ENCODE measurements at regions not wholly inside any gene's neighbourhood (a gene's known extent, or its start where the extent isn't known, plus 50 kb on each side); places are given as distances from the start of the nearest gene placed in this dataset.
A peak's percentile ranks its signal among the peaks of the same experiment; 100 is the strongest.

DNA sequence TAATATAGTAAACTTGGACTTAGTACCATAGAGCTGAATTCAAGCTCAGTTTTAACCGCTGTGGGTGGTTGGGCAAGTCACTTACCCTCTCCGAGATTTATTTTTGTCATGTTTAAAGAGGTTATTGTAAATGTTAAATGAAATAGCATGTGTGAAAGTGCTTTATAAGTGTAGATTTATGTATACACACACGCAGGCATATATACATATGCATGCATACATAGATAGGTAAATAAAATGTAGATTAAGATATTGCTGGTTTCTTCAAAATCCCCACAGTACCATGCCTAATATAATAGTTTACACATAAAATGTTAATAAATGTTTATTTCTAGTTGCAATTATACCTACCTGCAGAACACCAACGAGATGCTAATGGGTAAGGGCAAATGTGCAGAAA lies 164.5 kb upstream of the EGFLAM start:
- no peak for DNase-seq

DNA sequence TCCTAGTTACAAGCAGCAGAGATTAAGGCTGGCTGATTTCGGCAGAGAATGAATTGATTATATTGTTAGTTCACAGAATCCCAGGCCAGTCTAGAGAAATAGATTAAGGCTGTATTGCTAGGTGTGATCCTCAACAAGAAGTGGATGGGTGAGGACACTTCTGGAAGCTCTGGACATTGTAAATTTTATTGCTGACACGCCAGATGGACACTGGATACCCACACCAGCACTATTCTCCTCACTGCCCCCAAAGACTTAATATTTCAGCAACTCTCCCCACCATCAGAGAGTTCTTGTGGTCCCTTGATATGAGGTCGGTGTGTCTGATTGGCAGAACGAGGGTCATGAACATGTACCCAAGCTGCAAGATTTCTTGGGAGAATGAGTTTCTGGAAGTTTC lies 171.6 kb upstream of the EGFLAM start:
- no peak for DNase-seq

DNA sequence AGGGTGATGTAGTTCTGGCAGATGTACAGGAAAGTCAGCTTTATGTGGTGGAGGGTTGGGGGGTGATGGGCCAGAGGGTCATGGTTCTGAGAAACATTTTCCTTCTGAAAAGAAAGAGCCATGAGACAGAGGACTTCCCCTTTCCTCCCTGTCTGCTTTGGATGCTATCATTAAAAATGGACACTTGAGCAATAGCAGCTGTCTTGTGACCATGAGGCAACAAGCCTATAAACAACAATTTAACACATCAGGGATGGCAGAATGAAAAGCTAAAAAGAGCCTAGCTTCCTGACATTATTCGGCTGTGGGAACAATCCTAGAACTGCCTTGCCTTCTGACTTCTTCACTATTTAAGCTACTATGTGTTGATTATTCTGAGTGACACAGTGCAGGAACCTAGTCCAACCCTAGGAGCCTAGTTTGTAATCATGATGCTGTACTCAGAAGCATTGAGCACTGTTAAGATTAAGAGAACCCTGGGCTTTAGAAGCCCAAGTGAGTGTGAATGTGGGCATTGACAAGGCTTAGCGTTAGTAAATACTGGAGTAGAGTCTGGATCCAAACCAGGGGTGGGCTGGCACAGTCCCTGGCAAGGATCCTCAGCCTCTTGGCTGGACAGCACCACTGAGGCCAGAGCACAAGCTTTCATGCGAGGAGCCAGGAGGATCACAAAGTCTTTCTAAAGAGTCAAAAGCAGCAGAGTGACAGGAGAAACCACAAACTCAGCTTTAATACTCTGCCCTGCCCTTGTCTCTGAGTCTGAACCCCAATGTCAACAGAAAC lies 178.5 kb upstream of the EGFLAM start:
- no peak for DNase-seq

DNA sequence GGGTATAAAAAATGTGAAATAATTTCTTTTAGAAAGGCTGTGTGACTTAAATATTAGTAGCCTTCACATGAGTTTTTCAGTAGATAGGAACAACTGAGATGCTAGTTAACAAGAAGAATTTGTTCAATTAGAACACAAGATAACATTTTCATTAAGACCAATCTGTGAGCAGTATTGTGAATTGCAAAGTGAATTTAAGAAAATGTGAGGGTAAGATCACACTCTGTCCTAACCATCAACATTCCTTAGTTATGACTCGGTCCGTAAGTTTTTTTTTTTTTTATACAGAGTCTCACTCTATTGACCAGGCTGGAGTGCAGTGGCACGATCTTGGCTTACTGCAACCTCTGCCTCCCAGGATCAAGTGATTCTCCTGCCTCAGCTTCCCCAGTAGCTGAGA lies 180.2 kb upstream of the EGFLAM start:
- no peak for DNase-seq

DNA sequence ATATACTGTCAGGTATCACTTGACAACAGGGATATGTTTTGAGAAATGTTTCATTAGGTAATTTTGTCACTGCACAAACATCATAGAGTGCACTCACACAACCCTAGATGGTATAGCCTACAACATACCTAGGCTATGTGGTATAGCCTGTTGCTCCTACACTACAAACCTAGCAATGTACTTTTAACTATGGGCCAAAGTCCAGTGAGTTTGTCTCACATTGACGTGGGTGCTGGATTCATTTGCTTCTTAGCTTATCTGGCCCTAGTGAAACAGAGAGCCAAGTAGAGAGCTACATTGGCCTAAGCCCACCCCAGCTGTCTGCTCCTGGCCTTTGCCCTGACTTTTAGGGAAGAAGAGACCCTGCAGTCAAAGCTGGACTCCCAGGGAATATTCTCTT lies 180.7 kb upstream of the EGFLAM start:
- no peak for DNase-seq

DNA sequence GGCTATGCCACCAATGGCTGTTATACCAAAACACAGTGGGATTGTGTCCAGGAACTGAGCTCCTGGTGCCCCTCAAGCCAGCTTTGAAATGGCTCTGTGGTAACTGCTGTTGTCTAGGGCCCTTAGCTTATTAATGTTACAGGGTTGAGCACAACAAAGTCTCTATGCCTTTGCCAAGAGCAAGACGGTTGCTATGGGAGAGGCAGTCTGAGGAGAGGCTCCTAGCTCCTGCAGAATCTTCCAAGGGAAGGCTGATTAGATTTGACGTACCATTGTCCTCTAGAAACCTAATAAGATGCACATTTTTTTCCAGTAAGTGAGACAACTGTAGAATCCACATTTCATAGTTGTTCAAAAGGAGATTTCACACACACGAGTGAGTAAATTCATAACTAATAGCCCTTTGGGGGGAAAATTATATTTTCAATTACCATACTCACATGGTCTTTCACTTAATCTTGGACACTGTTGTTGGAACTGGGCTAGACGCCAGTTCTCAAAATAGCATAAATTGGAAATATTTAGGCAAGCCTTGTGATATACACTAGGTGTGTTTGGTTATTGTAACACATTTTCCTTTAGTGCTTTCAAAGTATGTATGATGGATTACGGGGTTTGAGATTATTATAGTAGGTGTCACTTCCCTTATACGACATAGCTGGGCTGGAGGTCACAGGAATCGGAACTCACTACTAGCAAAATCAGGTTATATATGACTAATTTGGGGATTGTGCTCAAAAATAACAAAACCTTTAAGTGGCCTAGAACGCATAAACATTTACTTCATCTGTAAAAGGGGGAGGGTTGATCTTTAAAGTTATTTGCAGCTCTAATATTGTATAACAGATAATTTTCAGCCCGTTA lies 186.3 kb upstream of the EGFLAM start:
- DNase-seq, result no peak

DNA sequence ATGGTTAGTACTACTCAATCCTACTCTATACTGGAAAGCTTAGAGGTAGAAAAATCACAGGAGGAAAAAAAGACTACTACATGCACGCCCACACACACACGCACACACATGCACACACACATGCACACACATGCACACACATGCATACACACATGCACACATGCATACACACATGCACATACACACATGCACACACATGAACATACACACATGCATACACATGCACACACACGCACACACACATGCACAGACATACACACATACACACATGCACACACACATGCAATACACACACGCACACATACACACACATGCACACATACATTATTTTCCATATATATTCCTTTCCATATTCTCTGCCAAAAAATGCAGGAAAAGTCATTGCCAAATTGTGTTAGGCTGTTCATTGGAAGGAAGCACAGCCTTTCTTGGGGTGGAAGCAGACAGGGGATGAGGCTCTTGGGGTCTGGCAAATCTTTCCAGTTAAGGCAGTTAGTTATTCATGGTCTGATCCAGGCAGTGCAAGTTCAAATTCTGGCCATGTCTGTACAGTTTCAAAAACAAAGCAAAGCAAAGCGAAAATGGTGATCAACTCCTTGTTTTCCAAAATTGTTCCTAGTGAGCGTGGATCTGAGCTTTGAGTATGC lies 187.9 kb upstream of the EGFLAM start:
- no peak for DNase-seq

DNA sequence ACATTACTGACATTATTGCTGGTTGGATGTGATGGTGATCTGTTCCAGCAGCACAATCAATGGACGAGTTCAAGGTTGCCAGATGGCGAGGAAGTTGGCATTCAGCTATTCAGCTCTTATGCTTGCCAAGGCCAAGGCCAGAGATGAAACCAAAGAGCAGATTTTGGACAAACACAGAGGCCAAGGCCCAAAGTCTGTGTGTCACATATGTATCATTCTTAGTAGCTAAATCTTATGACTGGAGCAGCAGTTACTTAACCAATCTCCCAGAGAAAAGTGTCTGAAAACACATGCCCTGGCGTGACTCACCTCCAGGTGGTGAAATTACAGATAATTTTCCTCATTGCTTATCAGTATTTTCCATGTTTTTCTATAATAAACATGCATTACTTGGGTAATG lies 189.0 kb upstream of the EGFLAM start:
- no peak for DNase-seq

DNA sequence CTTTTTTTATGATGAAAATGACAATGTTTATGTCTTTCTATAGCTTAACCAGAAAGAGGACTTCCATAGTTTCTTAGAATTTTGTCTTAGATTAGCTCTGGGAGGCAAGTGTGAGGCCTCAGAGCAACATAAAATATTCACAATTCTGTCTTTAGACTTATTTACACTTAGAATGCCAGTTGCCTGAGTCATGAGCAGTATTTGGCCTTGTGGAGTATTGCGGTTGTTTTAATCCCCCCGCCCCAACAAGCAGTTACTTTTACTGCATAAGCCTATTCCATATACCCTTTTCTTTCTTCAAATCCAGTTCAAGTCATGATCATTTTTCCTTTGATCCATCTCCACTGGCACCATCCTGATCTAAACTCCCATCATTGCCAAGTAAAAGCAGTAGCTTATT lies 198.0 kb upstream of the EGFLAM start:
- DNase-seq, result no peak

DNA sequence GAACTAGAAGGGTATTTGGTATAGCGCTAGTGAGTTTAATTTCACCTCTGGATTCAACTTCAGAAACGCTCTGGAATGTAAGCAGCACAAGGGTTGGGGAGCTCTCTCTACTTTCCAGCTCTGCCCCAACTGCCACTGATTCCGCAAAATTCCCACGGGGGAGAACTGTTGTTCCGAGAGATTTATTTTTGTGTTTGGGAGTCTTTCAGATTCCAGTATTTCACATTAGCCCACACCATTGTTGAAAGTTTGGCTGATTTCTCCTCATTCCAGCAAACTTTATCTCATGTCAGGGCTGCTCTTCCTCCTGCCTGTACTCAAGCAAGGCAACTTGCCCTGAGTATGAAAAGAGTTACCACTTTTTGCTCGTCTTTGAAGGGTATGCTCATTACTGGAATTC lies 198.5 kb upstream of the EGFLAM start:
- no peak for DNase-seq

DNA sequence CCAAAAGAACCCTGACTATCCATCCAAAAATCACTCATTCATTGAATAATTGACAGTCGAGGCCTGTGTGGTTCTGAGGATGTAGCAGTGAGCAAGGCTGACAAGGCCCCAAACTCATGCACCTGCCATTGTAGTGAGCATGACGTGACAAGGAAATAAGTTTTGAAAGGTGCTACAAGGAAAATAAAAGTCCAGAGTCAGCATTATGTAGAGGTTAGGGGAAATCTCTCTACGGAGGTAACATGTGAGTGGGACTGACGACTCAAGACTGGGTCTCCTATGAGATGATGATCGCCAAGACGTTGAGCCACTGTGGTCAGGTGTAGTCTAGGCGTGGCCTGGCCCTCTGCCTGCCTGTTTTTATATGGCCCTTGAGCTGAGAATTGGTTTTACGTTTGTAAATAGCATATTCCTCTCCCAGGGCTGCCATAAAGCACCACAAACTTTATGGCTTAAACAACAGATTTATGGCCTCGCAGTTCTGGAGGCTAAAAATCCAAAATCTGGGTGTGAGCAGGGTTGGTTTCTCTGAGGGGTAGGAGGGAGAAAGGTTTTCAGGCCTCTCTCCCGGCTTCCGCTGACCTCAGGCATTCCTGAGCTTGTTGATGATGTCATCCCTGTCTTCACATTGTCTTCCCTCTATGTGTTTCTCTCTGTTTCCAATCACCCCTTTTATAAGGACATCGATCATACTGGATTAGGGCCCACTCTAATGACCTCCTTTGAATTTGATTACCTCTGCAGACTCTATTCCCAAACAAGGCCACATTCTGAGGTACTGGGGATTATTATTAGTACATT lies 206.4 kb upstream of the EGFLAM start:
- no peak for DNase-seq

DNA sequence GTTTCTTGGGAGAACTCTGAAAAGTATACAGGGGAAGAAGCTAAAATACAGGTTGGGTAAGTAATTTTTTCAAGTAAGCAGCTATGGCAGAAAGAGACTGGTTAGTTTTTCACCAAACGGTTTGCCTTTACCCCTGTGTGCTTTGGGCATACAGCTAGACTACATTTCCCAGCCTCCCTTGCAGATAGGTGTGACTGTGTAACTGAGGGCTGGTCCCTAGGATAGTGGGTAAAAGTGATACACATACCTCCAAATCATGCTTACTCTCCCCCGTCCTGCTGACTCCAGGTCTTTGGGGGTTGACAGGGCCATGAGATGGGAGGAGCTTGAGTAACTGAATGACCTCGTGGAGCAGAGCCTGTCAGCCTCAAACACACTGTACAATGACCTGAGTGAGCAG lies 208.6 kb upstream of the GDNF start:
- no peak for DNase-seq

DNA sequence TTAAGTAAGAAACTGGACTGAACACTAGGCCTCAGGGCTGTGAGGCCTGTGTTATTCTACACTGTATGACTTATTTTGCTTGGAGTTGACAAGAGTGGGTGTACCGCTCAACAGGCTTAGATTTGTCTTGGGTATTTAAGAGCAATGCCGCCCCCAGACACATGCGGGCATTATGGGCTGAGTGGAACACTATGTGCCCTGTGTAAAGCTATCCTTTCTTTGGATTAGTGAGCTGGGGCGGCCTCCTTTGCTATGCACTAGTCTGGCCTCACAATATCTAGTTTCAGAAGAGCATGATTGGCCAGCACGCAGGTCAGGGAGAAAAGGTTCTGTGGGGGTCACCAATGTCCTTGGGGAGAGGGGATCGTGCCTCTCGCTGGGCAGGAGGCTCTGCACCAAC lies 206.3 kb upstream of the GDNF start:
- DNase-seq, result no peak

DNA sequence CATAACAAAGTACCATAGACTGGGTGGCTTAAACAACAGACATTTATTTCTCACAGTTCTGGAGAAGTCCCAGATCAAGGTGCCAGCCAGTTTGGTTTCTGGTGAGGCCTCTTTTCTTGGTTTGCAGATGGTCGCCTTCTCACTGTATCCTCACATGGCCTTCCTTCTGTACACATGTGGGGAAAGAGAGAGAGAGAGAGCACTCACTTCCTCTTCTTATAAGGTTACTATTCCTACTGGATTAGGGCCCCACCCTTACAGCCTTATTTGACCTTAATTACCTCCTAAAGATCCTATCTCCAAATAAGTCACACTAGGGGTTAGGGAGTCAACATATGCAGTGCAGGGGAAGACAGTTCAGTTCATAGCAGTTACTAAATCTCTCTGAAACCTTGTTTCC lies 205.6 kb upstream of the GDNF start:
- DNase-seq, result no peak

DNA sequence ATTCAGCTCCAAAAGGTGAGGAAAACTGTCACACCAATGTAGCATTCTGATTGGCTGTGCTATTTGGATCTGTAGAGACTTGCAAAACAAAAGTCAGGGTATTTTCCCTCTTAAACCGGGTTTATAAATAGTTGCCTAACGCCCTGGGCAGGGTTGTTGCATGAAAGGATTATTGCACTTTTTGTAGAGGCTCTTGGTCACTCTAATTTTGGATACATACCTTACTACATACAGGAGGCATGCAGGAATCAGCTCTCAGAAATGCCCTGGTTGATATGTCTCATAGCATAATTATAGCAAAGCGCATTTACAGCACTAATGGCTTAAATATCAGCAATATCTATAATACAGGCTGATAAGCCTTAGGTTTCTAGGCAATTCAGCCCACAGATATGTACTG lies 200.0 kb upstream of the GDNF start:
- DNase-seq, result no peak

DNA sequence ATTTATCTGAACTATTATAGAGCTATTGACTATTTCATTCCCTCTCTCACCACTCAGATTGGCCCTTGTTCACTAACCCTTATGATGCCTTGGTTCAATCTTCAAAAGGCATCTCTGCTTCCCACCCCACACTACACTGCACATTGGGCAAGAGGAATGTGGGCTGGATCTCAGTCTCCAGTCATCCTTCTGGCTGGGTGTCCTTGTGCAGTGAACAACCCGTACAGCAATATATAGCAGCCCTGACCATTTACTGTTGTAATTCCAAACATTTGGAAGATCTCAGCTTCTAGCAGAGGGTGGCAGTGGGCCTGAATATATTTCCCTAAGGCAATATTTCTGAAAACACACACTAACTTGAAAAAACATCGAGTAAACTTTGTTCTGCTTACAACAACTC lies 199.2 kb upstream of the GDNF start:
- no peak for DNase-seq

DNA sequence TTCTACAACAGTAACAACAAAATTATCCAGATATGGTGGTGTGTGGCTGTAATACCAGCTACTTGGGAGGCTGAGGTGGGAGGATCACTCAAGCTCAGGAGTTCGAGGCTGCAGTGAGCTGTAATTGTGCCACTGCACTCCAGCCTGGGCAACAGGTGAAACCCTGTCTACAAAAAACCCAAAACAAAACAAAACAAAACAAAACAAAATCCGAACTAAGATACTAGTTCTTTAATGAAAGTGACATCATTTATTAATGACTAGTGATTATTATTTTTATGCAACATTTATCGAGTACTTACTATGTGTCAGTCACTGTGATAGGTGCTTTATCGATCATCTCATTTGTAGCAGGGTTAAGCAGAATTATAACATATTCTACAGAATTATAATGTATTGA lies 196.9 kb upstream of the GDNF start:
- no peak for DNase-seq

DNA sequence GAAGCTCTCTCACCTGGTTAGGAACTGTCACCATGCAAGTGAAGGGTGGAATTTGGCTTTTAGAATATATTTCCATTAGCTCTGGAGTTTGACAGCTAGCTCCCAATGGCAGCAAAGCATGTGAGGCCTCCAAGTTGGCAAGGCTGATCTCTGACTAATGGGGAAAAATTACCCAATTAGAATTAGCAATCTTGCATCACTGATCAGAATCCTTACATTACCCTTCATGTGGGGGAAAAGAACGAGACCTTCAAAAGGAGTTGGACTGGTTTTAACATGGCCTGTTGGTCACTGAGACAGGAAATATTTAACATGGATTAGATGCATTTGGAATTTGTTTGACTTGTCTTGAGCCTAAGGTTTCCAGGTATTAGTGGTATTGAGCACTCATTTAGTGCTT lies 192.3 kb upstream of the GDNF start:
- no peak for DNase-seq

DNA sequence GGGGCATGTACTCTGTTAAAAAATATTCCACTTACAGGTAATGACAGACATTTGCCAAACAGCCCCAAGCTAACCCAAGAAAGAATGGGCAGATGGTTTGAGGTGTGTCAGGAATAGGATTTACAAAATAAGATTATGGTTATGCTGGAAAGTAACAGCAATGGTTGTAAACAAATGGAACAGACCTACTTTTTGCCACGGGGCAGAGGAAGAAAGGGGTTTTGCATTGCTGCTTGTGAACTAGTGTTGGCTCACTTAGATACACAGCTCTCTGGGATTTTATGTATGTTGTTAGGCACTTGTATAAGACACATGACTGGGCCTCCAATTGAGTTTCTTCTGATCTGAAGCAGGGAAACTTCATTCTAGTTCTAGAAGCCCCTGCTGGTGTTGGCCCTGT lies 191.5 kb upstream of the GDNF start:
- DNase-seq, result no peak

DNA sequence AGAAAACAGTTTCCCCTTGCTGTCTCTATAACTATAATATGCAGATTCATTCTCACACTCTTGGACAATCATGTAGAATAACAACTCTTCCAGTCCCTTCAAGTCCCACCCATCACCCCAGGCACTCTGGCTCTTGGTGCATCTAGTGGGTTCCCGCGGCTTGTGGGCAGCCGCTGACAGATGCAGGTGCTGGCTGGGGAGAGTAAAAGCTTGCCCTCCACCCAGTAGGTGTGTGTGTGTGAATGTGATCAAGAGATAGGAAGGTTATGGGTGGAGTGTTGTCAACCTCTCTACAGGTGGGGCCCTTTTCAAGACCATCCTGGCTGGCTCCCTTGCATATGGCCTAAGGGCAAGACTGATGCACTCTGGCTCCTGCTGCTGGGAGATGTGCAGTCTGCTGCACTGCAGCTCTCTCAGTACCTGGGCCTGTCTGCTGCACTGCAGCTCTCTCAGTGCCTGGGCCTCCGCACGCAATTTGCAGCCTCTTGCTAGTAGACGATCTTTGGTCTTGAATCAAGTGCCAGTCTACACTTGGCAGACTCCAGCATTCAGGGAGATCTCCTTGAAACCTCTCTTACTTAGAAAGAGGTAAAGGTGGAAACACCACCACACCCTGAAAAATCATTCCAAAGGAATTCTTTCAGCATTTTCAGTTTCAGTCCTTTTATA lies 189.7 kb upstream of the GDNF start:
- DNase-seq, result no peak

DNA sequence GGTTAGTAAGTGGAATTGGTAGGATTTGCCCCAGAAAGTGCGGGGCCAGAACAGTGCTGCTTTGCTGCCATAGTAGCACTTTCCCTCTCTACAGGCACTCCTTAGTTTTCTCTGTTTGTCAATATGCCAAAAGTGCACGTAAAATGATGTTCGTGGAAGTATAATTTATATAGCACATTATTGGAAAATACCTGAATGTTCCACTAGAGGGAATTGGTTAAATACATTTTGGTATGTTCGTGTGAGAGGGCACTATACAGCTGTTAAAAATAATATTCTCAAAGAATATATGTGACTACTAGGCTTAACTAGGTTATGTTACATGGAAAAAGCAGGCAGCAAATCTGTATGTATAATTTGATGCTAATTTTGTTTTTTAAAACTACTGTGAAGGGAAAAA lies 184.0 kb upstream of the GDNF start:
- no peak for DNase-seq

DNA sequence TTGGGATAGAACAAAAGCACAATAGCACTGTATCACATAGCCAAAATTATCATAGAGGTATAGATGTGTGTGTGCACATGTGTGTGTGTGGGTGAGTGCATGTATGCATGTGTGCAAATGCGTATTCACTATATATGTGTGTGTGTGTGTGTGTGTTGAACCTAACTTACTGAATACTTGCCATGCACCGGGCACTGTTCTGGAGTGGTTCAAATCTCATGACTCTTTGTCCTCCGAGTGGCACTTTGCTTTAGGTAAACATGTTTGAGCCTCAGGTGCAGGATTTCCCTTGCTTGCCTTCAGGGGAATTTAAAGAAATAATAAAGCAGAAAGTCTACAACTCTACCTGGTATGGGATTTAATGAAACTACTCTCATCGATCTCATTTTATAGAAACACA lies 183.5 kb upstream of the GDNF start:
- peak; percentile 70 for DNase-seq

DNA sequence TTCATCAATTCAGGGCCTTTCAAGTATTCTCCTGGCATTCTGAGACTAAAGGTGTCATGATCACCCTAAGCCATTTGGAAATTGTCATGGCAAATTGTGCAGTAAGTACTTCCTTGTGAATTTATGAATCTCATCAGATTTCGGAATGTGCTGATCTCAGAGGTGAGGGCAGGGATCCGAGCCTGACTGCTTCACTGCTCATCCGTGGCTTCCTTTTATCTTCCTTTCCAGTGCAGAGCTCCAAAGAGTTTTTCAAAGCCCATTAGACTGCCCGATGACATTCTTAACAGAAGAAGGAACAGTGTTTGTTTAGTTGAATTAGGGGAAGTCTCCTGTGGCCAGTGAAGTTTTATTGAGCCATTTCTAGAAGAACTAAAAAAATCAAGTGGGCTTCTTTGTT lies 182.8 kb upstream of the GDNF start:
- DNase-seq, result peak; percentile 48
